Choroid plexus epithelial cell (primary cell): ENCODE measurements at regions not wholly inside any gene's neighbourhood (a gene's known extent, or its start where the extent isn't known, plus 50 kb on each side); places are given as distances from the start of the nearest gene placed in this dataset.

ENCODE experiments used
- DNase-seq: peaks from one replicate; pipeline ENCODE4 v3.0.0-alpha.2; 2010; ENCODE audit warnings: low read depth
- H3K4me3 ChIP-seq: 2 replicates; pipeline ENCODE4 v1.5.1; 2011; ENCODE audit warnings: low read depth, mild to moderate bottlenecking, control low read depth, low read length, moderate library complexity
- TF ChIP-seq, protein P1 (sequence below): conservative IDR thresholded peaks from 2 replicates; pipeline ENCODE4 v1.5.1; 2011; ENCODE audit warnings: low read depth, mild to moderate bottlenecking, control low read depth, inconsistent platforms, low read length, moderate library complexity

DNA sequence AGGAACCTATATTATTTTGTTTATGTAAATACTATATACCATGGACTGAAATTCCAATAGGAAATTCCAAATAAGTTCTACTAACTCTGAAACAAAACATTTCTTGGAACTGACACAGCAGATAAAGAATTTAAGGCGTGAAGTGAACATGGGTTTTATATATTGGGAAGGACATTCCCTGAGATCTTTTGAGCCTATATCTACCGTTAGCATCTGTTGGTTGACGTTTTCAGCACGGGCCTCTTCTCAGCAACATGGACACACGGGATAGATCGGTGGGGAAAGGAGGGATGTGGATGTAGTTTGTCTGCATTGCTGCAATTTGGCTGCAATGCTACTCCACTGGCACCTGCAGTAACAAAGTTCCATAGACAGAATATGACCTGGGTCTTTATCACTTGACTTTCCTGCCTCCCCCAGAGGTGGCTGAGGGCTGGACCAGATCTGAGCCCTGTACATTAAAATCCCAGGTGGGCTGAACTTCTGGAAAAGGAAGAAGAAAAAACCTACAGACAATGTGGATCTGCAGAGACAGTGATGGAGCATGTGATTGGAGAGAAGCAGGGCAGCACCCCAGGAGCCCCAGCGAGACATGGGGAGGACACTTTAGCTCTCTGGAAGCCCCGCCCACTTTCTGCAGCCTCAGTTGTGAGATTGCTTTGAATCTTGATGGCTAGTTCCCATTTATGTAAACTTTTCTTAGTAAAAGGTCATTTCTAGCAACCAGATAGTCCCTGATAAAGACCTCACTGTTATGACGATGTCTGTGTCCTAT lies 91.2 kb upstream of the CPEB4 start:
- TF ChIP-seq, protein P1, sequence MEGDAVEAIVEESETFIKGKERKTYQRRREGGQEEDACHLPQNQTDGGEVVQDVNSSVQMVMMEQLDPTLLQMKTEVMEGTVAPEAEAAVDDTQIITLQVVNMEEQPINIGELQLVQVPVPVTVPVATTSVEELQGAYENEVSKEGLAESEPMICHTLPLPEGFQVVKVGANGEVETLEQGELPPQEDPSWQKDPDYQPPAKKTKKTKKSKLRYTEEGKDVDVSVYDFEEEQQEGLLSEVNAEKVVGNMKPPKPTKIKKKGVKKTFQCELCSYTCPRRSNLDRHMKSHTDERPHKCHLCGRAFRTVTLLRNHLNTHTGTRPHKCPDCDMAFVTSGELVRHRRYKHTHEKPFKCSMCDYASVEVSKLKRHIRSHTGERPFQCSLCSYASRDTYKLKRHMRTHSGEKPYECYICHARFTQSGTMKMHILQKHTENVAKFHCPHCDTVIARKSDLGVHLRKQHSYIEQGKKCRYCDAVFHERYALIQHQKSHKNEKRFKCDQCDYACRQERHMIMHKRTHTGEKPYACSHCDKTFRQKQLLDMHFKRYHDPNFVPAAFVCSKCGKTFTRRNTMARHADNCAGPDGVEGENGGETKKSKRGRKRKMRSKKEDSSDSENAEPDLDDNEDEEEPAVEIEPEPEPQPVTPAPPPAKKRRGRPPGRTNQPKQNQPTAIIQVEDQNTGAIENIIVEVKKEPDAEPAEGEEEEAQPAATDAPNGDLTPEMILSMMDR: no peak
- H3K4me3 ChIP-seq: no peak overlapping the region
- no peak for DNase-seq

GRCh38 chr5:173798127-173798810 lies 89.9 kb upstream of the CPEB4 start:
- no peak overlapping the region for H3K4me3 ChIP-seq
- no peak for DNase-seq
- TF ChIP-seq, protein P1: no peak

DNA sequence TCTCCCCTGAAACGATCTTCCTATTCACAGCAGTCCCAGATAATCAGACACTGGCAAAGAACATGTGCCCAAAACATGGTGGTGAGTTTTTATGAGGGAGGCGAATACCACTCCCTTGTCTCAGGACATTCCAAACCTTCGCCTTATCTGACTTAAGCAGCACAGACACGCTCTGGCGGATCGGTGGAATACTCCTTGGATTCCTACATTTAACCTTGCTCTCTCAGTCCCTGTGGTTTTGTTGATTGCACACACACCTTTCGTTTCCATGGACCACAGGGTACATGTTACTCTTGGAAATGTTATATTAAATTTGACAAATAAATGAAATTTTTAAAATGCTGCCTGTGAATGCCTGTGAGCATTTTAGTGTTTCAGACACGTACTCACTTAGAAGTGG lies 87.8 kb upstream of the CPEB4 start:
- TF ChIP-seq, protein P1: no peak
- DNase-seq: no peak
- H3K4me3 ChIP-seq: no peak overlapping the region

- DNase-seq: no peak
- H3K4me3 ChIP-seq: no peak overlapping the region
- TF ChIP-seq, protein P1: no peak
These were observed 87.1 kb upstream of the CPEB4 start for GRCh38 chr5:173801006-173801405.

- peak; percentile 65 for DNase-seq
- H3K4me3 ChIP-seq: no peak overlapping the region
- TF ChIP-seq, protein P1: no peak
These were observed 85.4 kb upstream of the CPEB4 start for GRCh38 chr5:173802670-173803165.

- no peak overlapping the region for H3K4me3 ChIP-seq
- TF ChIP-seq, protein P1: no peak
- no peak for DNase-seq
These were observed 83.6 kb upstream of the CPEB4 start for GRCh38 chr5:173804579-173804978.
